A549 (cell line): ENCODE measurements at regions not wholly inside any gene's neighbourhood (a gene's known extent, or its start where the extent isn't known, plus 50 kb on each side); places are given as distances from the start of the nearest gene placed in this dataset.

Experiments
- CBX8 ChIP-seq: fragments of 200-600 bp; sonication (generic); IDR thresholded peaks from 2 replicates; pipeline ENCODE4 v1.6.1; 2016
- EP300 ChIP-seq, 2 experiments: fragments of >200 bp; sonication (Bioruptor Twin); formaldehyde crosslinking; IDR thresholded peaks; 2 replicates in 1 of 2; 3 replicates in 1 of 2; pipeline ENCODE4 v1.6.1; 2016 to 2017
- HMGXB4 ChIP-seq: fragments of 250-450 bp; sonication (Bioruptor Pico); IDR thresholded peaks from 2 replicates; pipeline ENCODE4 v1.5.0; 2021; ENCODE audit warnings: mild to moderate bottlenecking, moderate library complexity, borderline replicate concordance
- NPAS2 ChIP-seq: fragments of 250-450 bp; sonication (Bioruptor Pico); IDR thresholded peaks from 2 replicates; pipeline ENCODE4 v1.8.0; 2022; ENCODE audit warnings: mild to moderate bottlenecking, moderate library complexity, borderline replicate concordance
- POLR2A ChIP-seq: IDR thresholded peaks from 2 replicates; pipeline ENCODE4 v1.6.1; 2012; ENCODE audit warnings: mild to moderate bottlenecking, low read length
- SREBF2 ChIP-seq: fragments of 450-650 bp; IDR thresholded peaks from 2 replicates; pipeline ENCODE4 v1.6.1; 2014; ENCODE audit warnings: mild to moderate bottlenecking, moderate library complexity
- ZNF302 ChIP-seq: fragments of 250-450 bp; sonication (Bioruptor Pico); IDR thresholded peaks from 2 replicates; pipeline ENCODE4 v1.9.0; 2021; ENCODE audit warnings: inconsistent platforms, mild to moderate bottlenecking, moderate library complexity
- TF ChIP-seq, protein P1 (sequence below): fragments of >200 bp; sonication (Bioruptor Twin); formaldehyde crosslinking; IDR thresholded peaks from 3 replicates; pipeline ENCODE4 v1.5.1; 2016
- TF ChIP-seq, protein P2 (sequence below): fragments of 200-600 bp; sonication (generic); IDR thresholded peaks from 2 replicates; pipeline ENCODE4 v1.6.1; 2016; ENCODE audit warnings: antibody characterized with exemption, mild to moderate bottlenecking, moderate library complexity
- TF ChIP-seq, protein P3 (sequence below): IDR thresholded peaks from 2 replicates; pipeline ENCODE4 v1.6.1; 2012

- TF ChIP-seq HMGXB4 (CRISPR knock-in tag) = no peak
- TF ChIP-seq, protein P1, sequence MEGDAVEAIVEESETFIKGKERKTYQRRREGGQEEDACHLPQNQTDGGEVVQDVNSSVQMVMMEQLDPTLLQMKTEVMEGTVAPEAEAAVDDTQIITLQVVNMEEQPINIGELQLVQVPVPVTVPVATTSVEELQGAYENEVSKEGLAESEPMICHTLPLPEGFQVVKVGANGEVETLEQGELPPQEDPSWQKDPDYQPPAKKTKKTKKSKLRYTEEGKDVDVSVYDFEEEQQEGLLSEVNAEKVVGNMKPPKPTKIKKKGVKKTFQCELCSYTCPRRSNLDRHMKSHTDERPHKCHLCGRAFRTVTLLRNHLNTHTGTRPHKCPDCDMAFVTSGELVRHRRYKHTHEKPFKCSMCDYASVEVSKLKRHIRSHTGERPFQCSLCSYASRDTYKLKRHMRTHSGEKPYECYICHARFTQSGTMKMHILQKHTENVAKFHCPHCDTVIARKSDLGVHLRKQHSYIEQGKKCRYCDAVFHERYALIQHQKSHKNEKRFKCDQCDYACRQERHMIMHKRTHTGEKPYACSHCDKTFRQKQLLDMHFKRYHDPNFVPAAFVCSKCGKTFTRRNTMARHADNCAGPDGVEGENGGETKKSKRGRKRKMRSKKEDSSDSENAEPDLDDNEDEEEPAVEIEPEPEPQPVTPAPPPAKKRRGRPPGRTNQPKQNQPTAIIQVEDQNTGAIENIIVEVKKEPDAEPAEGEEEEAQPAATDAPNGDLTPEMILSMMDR = no peak
- TF ChIP-seq SREBF2 = no peak
- TF ChIP-seq, protein P2, sequence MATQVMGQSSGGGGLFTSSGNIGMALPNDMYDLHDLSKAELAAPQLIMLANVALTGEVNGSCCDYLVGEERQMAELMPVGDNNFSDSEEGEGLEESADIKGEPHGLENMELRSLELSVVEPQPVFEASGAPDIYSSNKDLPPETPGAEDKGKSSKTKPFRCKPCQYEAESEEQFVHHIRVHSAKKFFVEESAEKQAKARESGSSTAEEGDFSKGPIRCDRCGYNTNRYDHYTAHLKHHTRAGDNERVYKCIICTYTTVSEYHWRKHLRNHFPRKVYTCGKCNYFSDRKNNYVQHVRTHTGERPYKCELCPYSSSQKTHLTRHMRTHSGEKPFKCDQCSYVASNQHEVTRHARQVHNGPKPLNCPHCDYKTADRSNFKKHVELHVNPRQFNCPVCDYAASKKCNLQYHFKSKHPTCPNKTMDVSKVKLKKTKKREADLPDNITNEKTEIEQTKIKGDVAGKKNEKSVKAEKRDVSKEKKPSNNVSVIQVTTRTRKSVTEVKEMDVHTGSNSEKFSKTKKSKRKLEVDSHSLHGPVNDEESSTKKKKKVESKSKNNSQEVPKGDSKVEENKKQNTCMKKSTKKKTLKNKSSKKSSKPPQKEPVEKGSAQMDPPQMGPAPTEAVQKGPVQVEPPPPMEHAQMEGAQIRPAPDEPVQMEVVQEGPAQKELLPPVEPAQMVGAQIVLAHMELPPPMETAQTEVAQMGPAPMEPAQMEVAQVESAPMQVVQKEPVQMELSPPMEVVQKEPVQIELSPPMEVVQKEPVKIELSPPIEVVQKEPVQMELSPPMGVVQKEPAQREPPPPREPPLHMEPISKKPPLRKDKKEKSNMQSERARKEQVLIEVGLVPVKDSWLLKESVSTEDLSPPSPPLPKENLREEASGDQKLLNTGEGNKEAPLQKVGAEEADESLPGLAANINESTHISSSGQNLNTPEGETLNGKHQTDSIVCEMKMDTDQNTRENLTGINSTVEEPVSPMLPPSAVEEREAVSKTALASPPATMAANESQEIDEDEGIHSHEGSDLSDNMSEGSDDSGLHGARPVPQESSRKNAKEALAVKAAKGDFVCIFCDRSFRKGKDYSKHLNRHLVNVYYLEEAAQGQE = no peak
- no peak for TF ChIP-seq NPAS2 (CRISPR knock-in tag)
- no peak for TF ChIP-seq EP300 (IDR thresholded peaks at IDR 0.05)
- no peak for TF ChIP-seq ZNF302
- TF ChIP-seq CBX8 = no peak
- no peak for TF ChIP-seq POLR2A
- TF ChIP-seq, protein P3, sequence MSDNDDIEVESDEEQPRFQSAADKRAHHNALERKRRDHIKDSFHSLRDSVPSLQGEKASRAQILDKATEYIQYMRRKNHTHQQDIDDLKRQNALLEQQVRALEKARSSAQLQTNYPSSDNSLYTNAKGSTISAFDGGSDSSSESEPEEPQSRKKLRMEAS = no peak
Observed at GRCh38 chr5:68444833-68445232, 229.3 kb downstream of the PIK3R1 start.
